Epithelial cell of proximal tubule (primary cell): ENCODE measurements at regions not wholly inside any gene's neighbourhood (a gene's known extent, or its start where the extent isn't known, plus 50 kb on each side); places are given as distances from the start of the nearest gene placed in this dataset.

ENCODE experiments used
- DNase-seq: peaks from one replicate; pipeline ENCODE4 v3.0.0-alpha.2; 2011; ENCODE audit warnings: low read depth
- H3K4me3 ChIP-seq: 2 replicates; pipeline ENCODE4 v1.5.1; 2011; ENCODE audit warnings: low read depth, mild to moderate bottlenecking, low read length
- TF ChIP-seq, protein P1 (sequence below): conservative IDR thresholded peaks from 2 replicates; pipeline ENCODE4 v1.5.1; 2012; ENCODE audit warnings: low read depth, mild to moderate bottlenecking, low read length

DNA sequence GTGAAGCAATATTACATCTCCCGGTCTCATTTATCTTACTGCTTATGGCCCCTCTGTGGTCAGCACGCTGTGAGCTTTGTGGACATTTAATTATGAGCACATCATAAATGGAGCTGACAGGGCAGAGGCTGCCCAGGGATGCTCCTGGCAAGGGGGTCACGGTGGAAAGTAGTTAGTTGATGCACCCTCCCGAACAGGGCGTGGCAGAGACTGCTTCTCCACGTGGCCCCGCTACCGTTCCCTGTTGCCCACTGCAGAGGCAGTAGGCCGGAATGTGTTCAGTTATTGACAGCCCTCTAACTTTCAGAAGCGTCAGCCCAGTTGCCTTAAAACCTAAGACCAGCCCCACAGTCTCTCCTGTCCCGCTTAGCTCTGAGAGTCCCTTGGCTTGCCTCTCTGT lies 180.3 kb upstream of the ZNF507 start:
- TF ChIP-seq, protein P1, sequence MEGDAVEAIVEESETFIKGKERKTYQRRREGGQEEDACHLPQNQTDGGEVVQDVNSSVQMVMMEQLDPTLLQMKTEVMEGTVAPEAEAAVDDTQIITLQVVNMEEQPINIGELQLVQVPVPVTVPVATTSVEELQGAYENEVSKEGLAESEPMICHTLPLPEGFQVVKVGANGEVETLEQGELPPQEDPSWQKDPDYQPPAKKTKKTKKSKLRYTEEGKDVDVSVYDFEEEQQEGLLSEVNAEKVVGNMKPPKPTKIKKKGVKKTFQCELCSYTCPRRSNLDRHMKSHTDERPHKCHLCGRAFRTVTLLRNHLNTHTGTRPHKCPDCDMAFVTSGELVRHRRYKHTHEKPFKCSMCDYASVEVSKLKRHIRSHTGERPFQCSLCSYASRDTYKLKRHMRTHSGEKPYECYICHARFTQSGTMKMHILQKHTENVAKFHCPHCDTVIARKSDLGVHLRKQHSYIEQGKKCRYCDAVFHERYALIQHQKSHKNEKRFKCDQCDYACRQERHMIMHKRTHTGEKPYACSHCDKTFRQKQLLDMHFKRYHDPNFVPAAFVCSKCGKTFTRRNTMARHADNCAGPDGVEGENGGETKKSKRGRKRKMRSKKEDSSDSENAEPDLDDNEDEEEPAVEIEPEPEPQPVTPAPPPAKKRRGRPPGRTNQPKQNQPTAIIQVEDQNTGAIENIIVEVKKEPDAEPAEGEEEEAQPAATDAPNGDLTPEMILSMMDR: no peak
- no peak overlapping the region for H3K4me3 ChIP-seq
- DNase-seq: no peak

DNA sequence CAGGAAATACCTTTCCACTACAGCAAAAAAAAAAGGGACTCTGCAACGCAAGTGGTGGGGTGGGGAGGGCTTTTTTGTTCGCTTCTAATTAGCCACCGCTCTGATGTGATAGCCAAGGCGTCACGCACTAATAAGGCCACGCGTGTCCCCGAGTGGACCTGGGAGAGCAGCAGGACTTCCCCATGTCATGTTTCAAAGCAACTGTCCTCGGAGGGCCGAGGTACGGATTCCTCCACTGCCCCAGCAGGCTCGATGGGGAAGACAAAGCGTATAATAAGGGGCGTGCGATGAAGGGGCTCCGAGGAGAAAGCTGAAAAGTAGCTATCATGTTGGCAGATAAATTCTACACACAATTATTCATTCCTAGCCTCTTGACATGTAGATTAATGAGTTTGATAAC lies 179.7 kb upstream of the ZNF507 start:
- no peak for DNase-seq
- TF ChIP-seq, protein P1: no peak
- no peak overlapping the region for H3K4me3 ChIP-seq

DNA sequence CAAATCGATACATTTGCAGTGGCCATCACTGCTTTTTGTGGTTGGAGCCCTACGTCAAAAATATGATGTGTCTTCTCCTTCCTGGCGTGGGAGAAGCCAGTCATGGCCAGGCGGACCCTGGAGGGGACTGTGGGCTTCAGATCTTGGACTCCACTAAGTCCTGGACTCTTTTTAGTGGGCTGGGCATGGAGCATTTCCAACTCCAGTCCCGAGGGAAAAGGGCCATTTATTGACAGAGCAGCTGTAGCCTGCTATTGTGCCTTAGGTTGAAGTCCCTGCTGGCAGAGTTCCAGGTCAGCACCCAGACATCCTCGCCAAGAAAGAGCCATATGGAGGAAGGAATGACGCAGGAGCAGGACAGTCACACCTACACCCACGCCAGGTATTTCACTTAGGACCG lies 179.2 kb upstream of the ZNF507 start:
- DNase-seq: no peak
- H3K4me3 ChIP-seq: no peak overlapping the region
- TF ChIP-seq, protein P1: no peak

DNA sequence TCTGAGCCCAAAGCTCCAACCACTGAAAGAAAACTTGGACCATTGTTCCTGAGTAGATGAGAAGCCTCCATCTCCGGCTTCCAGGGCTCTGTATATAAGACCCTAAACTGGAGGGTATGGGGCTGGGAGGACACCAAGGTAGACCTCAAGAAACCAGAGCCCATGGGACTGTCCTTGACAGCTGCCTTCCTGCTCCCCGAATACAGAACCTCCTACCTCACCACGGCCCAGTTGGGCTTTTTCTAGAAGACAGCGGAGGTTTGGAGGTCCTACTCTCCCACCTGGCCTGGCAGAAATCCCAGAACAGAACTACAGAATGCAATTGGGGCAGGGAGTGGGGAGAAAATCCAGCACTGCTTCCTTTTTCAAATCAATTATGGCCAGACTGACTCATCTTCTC lies 177.3 kb upstream of the ZNF507 start:
- no peak for DNase-seq
- no peak overlapping the region for H3K4me3 ChIP-seq
- TF ChIP-seq, protein P1: no peak

DNA sequence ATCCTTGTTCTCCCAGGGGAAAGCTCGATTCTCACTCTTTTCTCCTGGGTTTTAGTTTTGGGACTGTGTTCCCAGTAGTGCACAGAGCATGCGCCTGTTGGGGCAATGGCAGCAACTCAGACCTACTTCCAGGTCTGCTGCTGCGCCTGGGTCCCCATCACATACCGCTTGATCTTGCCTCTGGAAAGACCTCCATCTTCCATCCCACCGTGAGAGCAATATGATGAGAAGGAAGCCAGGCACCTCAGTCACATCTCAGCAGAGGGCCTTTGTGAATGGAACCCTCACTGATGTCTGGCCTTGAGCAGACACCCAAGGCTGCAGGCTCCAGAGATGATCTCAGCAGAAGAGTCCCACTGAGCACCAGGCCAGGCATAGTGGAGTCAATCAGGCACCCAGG lies 176.8 kb upstream of the ZNF507 start:
- no peak for DNase-seq
- no peak overlapping the region for H3K4me3 ChIP-seq
- TF ChIP-seq, protein P1: no peak

DNA sequence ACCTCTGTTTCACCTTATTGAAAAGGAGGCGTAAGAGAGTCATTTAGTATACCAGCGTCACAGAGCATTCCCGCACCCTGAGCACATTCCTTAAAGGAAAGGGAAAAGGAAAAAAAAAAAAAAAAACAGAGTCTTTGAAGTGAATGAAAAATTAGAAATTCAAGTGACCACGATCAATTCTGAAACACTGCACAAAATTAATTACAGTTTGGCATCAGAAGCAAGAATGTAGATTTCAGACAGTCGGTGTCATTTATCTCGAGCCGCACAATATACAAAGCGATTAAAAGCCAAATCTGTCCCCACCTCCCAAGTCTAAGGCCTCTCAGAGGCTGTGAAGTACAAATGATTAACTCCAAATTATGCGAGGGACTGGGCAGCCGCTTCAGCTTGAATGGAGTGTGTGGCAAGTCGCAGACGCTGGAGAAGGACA lies 173.7 kb upstream of the ZNF507 start:
- TF ChIP-seq, protein P1: no peak
- no peak for DNase-seq
- no peak overlapping the region for H3K4me3 ChIP-seq

DNA sequence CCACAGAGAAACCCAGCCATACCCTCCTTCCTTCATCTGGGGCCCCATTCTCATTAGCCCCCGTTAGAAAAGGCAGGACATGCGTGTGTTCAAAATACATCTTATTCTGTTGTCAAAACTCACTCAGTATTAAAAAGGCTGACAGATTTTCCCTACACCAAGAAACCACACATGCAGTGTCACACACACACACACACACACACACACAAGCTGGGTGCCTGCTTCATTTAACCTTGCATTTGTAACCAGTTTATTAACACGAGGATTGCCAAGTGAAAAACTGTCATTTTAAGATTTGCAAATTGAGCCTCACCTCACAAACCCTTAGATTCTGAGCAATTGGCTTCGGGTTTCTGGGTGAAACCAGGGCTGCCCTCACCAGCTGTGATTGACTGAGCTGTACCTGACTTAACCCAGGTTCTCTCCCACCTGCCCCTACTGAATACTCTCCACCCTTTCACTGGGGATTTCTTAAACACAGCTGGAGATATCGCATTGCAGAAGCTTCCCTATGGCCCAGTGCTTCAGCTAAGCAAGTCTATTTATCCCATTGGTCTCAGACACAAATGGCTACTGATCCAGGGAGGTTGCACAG lies 172.7 kb upstream of the ZNF507 start:
- TF ChIP-seq, protein P1: no peak
- DNase-seq: no peak
- no peak overlapping the region for H3K4me3 ChIP-seq
